ENCODE measurements at regions not wholly inside any gene's neighbourhood (a gene's known extent, or its start where the extent isn't known, plus 50 kb on each side); places are given as distances from the start of the nearest gene placed in this dataset.

- POLR2A ChIA-PET = no interaction called here
- Histone ChIP-seq H3K36me3 (ENCODE audit: insufficient read depth, low read length) (no peaks in the 10 kb centered on the region), H3K4me3 (ENCODE audit: low read length) (no peak overlapping the region), H3K27ac (ENCODE audit: low read depth, low read length) (no peak overlapping the region), H3K4me1 (ENCODE audit: insufficient read depth, low read length) (no peaks in the 10 kb centered on the region), H3K9me3 (ENCODE audit: low read length) (no peaks in the 10 kb centered on the region), H3K27me3 (ENCODE audit: insufficient read depth, low read length, poor library complexity, severe bottlenecking) (no peaks in the 10 kb centered on the region)
- Mint-ChIP-seq H3K4me3 (no peak overlapping the region), H3K36me3 (no peaks in the 10 kb centered on the region), H3K4me1 (no peaks in the 10 kb centered on the region), H3K27ac (no peak overlapping the region), H3K9me3 (peaks cover 5 to 11% (median 6%) of the 10 kb centered on the region in 5 donors), H3K27me3 (no peaks in the 10 kb centered on the region)
- no peak for DNase-seq
- CTCF ChIA-PET = no interaction called here
Measured at GRCh38 chr12:115255257-115255656, 571.3 kb upstream of the TBX3 start.

- POLR2A ChIA-PET = no interaction called here
- Histone ChIP-seq H3K27me3 (ENCODE audit: insufficient read depth, low read length, poor library complexity, severe bottlenecking) (no peaks in the 10 kb centered on the region), H3K4me1 (ENCODE audit: insufficient read depth, low read length) (no peaks in the 10 kb centered on the region), H3K36me3 (ENCODE audit: insufficient read depth, low read length) (no peaks in the 10 kb centered on the region), H3K4me3 (ENCODE audit: low read length) (no peak overlapping the region), H3K9me3 (ENCODE audit: low read length) (no peaks in the 10 kb centered on the region), H3K27ac (ENCODE audit: low read depth, low read length) (no peak overlapping the region)
- CTCF ChIA-PET = no interaction called here
- Mint-ChIP-seq H3K4me3 (no peak overlapping the region), H3K4me1 (no peaks in the 10 kb centered on the region), H3K27ac (no peak overlapping the region), H3K27me3 (no peaks in the 10 kb centered on the region), H3K9me3 (peaks cover 5 to 11% (median 7%) of the 10 kb centered on the region in 5 donors), H3K36me3 (no peaks in the 10 kb centered on the region)
- DNase-seq = no peak
Measured at GRCh38 chr12:115253049-115253448, 569.1 kb upstream of the TBX3 start.

GRCh38 chr12:115251727-115252126, 567.8 kb upstream of the TBX3 start:
- no peak overlapping the region for H3K4me3 Mint-ChIP-seq
- Histone ChIP-seq H3K4me1 (ENCODE audit: insufficient read depth, low read length) (no peaks in the 10 kb centered on the region), H3K36me3 (ENCODE audit: insufficient read depth, low read length) (no peaks in the 10 kb centered on the region), H3K27me3 (ENCODE audit: insufficient read depth, low read length, poor library complexity, severe bottlenecking) (no peaks in the 10 kb centered on the region), H3K27ac (ENCODE audit: low read depth, low read length) (no peak overlapping the region), H3K9me3 (ENCODE audit: low read length) (no peaks in the 10 kb centered on the region), H3K4me3 (ENCODE audit: low read length) (no peak overlapping the region)
- H3K4me1 Mint-ChIP-seq = no peaks in the 10 kb centered on the region
- POLR2A ChIA-PET = no interaction called here
- no peaks in the 10 kb centered on the region for H3K36me3 Mint-ChIP-seq
- H3K27me3 Mint-ChIP-seq = no peaks in the 10 kb centered on the region
- DNase-seq = no peak
- H3K27ac Mint-ChIP-seq = no peak overlapping the region
- H3K9me3 Mint-ChIP-seq = peaks cover 3 to 11% (median 6%) of the 10 kb centered on the region in 5 donors
- CTCF ChIA-PET = no interaction called here

- H3K36me3 Mint-ChIP-seq = no peaks in the 10 kb centered on the region
- H3K36me3 ChIP-seq (ENCODE audit: insufficient read depth, low read length) = no peaks in the 10 kb centered on the region
- H3K9me3 ChIP-seq (ENCODE audit: low read length) = no peaks in the 10 kb centered on the region
- POLR2A ChIA-PET = no interaction called here
- H3K27ac ChIP-seq (ENCODE audit: low read depth, low read length) = no peak overlapping the region
- H3K9me3 Mint-ChIP-seq = peaks cover 3 to 11% (median 6%) of the 10 kb centered on the region in 5 donors
- no peaks in the 10 kb centered on the region for H3K27me3 Mint-ChIP-seq
- H3K27me3 ChIP-seq (ENCODE audit: insufficient read depth, low read length, poor library complexity, severe bottlenecking) = no peaks in the 10 kb centered on the region
- H3K4me3 Mint-ChIP-seq = no peak overlapping the region
- no peaks in the 10 kb centered on the region for H3K4me1 Mint-ChIP-seq
- CTCF ChIA-PET = no interaction called here
- H3K4me1 ChIP-seq (ENCODE audit: insufficient read depth, low read length) = no peaks in the 10 kb centered on the region
- DNase-seq = no peak
- H3K27ac Mint-ChIP-seq = no peak overlapping the region
- no peak overlapping the region for H3K4me3 ChIP-seq (ENCODE audit: low read length)
Measured at GRCh38 chr12:115249671-115250278, 565.8 kb upstream of the TBX3 start.

DNA sequence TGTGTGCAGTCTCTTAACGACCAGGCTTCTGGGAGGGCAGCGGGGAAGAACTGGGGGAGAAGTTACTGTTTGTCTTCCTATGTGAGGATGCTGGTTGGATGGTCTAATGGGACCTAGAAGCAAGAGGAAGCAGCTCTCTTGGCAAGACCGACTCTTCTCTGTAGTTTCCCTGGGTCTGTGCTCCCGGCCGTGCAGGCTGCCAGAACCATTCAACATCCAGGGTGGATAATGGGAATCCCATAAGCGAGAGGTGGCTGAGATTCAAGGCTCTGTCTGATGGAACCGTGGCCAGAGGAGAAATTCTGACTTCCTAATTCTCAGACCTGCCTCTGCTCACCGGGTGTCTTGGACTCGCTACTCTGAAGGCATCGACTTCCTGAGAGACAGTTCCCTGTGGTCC, 561.0 kb upstream of the TBX3 start:
- Histone ChIP-seq H3K27me3 (ENCODE audit: insufficient read depth, low read length, poor library complexity, severe bottlenecking) (no peaks in the 10 kb centered on the region), H3K9me3 (ENCODE audit: low read length) (no peaks in the 10 kb centered on the region), H3K4me1 (ENCODE audit: insufficient read depth, low read length) (no peaks in the 10 kb centered on the region), H3K27ac (ENCODE audit: low read depth, low read length) (no peak overlapping the region), H3K4me3 (ENCODE audit: low read length) (no peak overlapping the region), H3K36me3 (ENCODE audit: insufficient read depth, low read length) (no peaks in the 10 kb centered on the region)
- ChIA-PET CTCF (no interaction called here), POLR2A (no interaction called here)
- Mint-ChIP-seq H3K27me3 (peaks cover 0 to 2% of the 10 kb centered on the region in 2 donors), H3K36me3 (no peaks in the 10 kb centered on the region), H3K4me1 (no peaks in the 10 kb centered on the region), H3K4me3 (no peak overlapping the region), H3K9me3 (peaks cover 0 to 12% (median 2%) of the 10 kb centered on the region in 5 donors), H3K27ac (no peak overlapping the region)
- no peak for DNase-seq

DNA sequence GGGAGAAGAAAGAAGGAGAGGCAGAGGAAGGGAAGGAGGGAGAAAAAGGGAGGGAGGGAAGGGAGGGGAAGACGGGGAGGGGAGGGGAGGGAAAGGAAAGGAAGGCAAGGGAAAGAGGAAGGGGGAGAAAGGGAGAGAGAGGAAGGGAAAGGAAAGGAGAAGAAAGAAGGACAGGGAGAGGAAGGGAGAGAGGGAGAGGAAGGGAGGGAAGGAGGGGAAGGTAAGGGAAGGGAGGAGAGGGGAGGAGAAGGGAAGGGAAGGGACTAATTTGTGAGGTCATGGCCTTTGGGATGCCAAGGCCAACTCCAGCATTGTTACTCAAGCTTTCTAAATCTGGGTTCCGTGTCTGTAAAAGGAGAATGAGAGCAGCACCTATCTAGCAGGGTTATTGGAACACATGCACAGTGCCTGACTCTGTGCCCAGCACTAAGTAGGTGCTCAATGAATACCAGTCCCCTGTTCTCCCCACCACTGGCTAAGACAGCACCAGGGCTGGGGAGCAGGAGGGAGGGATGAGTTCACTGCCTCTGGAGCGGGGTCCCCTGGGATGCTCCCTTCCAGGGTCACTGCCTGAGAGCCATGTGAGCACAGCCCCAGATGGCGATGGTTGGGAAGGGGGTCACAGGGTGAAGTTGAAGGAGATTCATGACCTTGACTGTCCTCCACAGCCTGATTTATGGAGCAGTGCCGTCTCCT, 560.1 kb upstream of the TBX3 start:
- Histone ChIP-seq H3K27me3 (ENCODE audit: insufficient read depth, low read length, poor library complexity, severe bottlenecking) (no peaks in the 10 kb centered on the region), H3K4me3 (ENCODE audit: low read length) (no peak overlapping the region), H3K4me1 (ENCODE audit: insufficient read depth, low read length) (no peaks in the 10 kb centered on the region), H3K36me3 (ENCODE audit: insufficient read depth, low read length) (no peaks in the 10 kb centered on the region), H3K27ac (ENCODE audit: low read depth, low read length) (no peak overlapping the region), H3K9me3 (ENCODE audit: low read length) (no peaks in the 10 kb centered on the region)
- CTCF ChIA-PET = no interaction called here
- POLR2A ChIA-PET = no interaction called here
- H3K27ac Mint-ChIP-seq = no peak overlapping the region
- no peaks in the 10 kb centered on the region for H3K36me3 Mint-ChIP-seq
- no peak for DNase-seq
- no peaks in the 10 kb centered on the region for H3K4me1 Mint-ChIP-seq
- peaks cover 0 to 2% of the 10 kb centered on the region in 2 donors for H3K27me3 Mint-ChIP-seq
- H3K4me3 Mint-ChIP-seq = no peak overlapping the region
- H3K9me3 Mint-ChIP-seq = peaks cover 0 to 15% (median 3%) of the 10 kb centered on the region in 5 donors

DNA sequence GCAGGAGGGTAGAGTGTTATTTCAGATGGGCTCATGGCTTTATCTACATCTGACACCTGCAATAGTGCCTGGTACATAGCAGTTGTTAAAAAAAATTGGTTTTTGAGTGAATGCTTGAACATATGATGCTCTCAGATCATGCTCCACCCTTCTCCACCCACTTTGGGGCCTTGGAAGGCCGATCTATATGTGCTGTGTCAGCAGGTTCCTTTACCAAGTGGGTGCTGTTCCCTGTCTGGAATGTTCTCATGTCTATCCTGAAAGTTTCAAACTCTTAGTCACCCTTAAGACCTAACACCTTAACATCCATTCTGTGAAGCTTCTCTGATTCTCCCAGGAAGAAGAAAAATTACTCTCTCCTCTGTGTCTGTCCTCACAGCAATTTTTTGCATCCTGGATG, 556.3 kb upstream of the TBX3 start:
- H3K9me3 ChIP-seq (ENCODE audit: low read length) = no peaks in the 10 kb centered on the region

DNA sequence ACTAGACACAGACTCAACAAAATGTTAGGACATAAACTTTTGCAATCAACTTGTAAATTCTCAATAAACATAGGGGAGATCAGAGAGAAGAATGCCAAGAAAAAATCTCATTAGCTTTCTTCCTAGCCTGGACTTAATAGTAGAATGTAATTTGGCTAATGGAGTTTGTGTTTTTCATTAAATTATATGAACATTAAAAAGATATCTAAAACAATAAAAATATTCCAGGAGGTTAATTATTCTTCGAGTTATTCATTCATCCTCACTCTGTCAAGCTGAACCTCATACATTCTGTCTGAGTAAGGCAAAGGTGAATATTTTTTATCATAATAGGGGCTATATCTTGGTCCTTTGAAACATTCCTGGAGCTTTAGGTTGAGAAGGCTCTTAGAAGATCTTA, 551.9 kb upstream of the TBX3 start:
- Histone ChIP-seq H3K9me3 (ENCODE audit: low read length) (no peaks in the 10 kb centered on the region), H3K27ac (ENCODE audit: low read depth, low read length) (no peak overlapping the region), H3K36me3 (ENCODE audit: insufficient read depth, low read length) (no peaks in the 10 kb centered on the region), H3K27me3 (ENCODE audit: insufficient read depth, low read length, poor library complexity, severe bottlenecking) (no peaks in the 10 kb centered on the region), H3K4me3 (ENCODE audit: low read length) (no peak overlapping the region), H3K4me1 (ENCODE audit: insufficient read depth, low read length) (no peaks in the 10 kb centered on the region)
- H3K27me3 Mint-ChIP-seq = peaks cover 0 to 1% of the 10 kb centered on the region in 2 donors
- POLR2A ChIA-PET = no interaction called here
- no peaks in the 10 kb centered on the region for H3K4me1 Mint-ChIP-seq
- peaks cover 0 to 16% (median 4%) of the 10 kb centered on the region in 5 donors for H3K9me3 Mint-ChIP-seq
- no peak for DNase-seq
- no peak overlapping the region for H3K4me3 Mint-ChIP-seq
- CTCF ChIA-PET = no interaction called here
- no peaks in the 10 kb centered on the region for H3K36me3 Mint-ChIP-seq
- no peak overlapping the region for H3K27ac Mint-ChIP-seq

More for the DNA sequence above, 556.3 kb upstream of the TBX3 start:
- H3K27ac Mint-ChIP-seq = no peak overlapping the region
- H3K4me1 Mint-ChIP-seq = no peaks in the 10 kb centered on the region
- no peaks in the 10 kb centered on the region for H3K36me3 Mint-ChIP-seq
- POLR2A ChIA-PET = no interaction called here
- peaks cover 0 to 16% (median 8%) of the 10 kb centered on the region in 5 donors for H3K9me3 Mint-ChIP-seq
- Histone ChIP-seq H3K36me3 (ENCODE audit: insufficient read depth, low read length) (no peaks in the 10 kb centered on the region), H3K4me1 (ENCODE audit: insufficient read depth, low read length) (no peaks in the 10 kb centered on the region), H3K4me3 (ENCODE audit: low read length) (no peak overlapping the region), H3K27ac (ENCODE audit: low read depth, low read length) (no peak overlapping the region), H3K27me3 (ENCODE audit: insufficient read depth, low read length, poor library complexity, severe bottlenecking) (no peaks in the 10 kb centered on the region)
- H3K27me3 Mint-ChIP-seq = peaks cover 0 to 2% of the 10 kb centered on the region in 2 donors
- no peak overlapping the region for H3K4me3 Mint-ChIP-seq
- CTCF ChIA-PET = no interaction called here
- DNase-seq = no peak

Measured in CD8-positive, alpha-beta memory T cell (primary cell).